ENCODE measurements at regions not wholly inside any gene's neighbourhood (a gene's known extent, or its start where the extent isn't known, plus 50 kb on each side); places are given as distances from the start of the nearest gene placed in this dataset.

DNA sequence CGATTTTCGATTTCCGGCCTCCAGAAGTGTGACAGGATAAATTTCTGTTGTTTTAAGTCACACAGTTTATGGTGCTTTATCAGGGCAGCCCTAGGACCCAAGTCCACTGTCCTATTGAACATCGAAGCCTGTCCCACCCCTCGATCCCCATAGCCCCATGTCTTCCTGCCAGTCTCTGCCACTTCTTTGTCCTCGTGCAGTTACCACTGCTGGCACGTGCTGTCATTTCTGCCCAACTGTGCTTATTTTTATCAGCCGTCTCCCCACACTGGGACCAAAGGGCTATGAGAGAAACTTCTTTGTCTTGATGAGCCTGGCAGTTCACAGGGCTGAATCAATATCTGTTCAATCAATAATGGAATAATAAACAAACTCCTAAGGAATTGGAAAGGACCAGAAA, 146.7 kb downstream of the PSMG1 start:
- TF ChIP-seq, protein P1, sequence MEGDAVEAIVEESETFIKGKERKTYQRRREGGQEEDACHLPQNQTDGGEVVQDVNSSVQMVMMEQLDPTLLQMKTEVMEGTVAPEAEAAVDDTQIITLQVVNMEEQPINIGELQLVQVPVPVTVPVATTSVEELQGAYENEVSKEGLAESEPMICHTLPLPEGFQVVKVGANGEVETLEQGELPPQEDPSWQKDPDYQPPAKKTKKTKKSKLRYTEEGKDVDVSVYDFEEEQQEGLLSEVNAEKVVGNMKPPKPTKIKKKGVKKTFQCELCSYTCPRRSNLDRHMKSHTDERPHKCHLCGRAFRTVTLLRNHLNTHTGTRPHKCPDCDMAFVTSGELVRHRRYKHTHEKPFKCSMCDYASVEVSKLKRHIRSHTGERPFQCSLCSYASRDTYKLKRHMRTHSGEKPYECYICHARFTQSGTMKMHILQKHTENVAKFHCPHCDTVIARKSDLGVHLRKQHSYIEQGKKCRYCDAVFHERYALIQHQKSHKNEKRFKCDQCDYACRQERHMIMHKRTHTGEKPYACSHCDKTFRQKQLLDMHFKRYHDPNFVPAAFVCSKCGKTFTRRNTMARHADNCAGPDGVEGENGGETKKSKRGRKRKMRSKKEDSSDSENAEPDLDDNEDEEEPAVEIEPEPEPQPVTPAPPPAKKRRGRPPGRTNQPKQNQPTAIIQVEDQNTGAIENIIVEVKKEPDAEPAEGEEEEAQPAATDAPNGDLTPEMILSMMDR (IDR thresholded peaks at IDR 0.05): no peak
- TF ChIP-seq SIN3A (IDR thresholded peaks at IDR 0.05; ENCODE audit: borderline replicate concordance, insufficient read depth, low read depth, low read length) (no peak), TCF7L2 (IDR thresholded peaks at IDR 0.05; ENCODE audit: low read depth, low read length) (no peak)
- TF ChIP-seq, protein P2, sequence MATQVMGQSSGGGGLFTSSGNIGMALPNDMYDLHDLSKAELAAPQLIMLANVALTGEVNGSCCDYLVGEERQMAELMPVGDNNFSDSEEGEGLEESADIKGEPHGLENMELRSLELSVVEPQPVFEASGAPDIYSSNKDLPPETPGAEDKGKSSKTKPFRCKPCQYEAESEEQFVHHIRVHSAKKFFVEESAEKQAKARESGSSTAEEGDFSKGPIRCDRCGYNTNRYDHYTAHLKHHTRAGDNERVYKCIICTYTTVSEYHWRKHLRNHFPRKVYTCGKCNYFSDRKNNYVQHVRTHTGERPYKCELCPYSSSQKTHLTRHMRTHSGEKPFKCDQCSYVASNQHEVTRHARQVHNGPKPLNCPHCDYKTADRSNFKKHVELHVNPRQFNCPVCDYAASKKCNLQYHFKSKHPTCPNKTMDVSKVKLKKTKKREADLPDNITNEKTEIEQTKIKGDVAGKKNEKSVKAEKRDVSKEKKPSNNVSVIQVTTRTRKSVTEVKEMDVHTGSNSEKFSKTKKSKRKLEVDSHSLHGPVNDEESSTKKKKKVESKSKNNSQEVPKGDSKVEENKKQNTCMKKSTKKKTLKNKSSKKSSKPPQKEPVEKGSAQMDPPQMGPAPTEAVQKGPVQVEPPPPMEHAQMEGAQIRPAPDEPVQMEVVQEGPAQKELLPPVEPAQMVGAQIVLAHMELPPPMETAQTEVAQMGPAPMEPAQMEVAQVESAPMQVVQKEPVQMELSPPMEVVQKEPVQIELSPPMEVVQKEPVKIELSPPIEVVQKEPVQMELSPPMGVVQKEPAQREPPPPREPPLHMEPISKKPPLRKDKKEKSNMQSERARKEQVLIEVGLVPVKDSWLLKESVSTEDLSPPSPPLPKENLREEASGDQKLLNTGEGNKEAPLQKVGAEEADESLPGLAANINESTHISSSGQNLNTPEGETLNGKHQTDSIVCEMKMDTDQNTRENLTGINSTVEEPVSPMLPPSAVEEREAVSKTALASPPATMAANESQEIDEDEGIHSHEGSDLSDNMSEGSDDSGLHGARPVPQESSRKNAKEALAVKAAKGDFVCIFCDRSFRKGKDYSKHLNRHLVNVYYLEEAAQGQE (IDR thresholded peaks at IDR 0.05; ENCODE audit: insufficient read depth in 1 of 2, low read depth in 2 of 2, low read length in 1 of 2): no peak
